ENCODE measurements at regions not wholly inside any gene's neighbourhood (a gene's known extent, or its start where the extent isn't known, plus 50 kb on each side); places are given as distances from the start of the nearest gene placed in this dataset.

- TF ChIP-seq CTCF (conservative IDR thresholded peaks at IDR 0.05; ENCODE audit: low read depth in 2 of 2) (no peak), POLR2AphosphoS5 (IDR thresholded peaks at IDR 0.05; ENCODE audit: low read depth) (no peak), CREB1 (CRISPR knock-in tag; IDR thresholded peaks at IDR 0.05; ENCODE audit: low read depth) (no peak), EZH2 (IDR thresholded peaks at IDR 0.05; ENCODE audit: low read depth, unreplicated experiment) (no peak)
These were observed 107.2 kb downstream of the TMEM130 start for GRCh38 chr7:98762620-98763019.
